Thymus (tissue), 11 donors: ENCODE measurements at regions not wholly inside any gene's neighbourhood (a gene's known extent, or its start where the extent isn't known, plus 50 kb on each side); places are given as distances from the start of the nearest gene placed in this dataset.
"Not testable (repeated sequence)": the region's sequence is repeated elsewhere in the genome, so short reads cannot be mapped to it uniquely, and the experiment has no call there.

ENCODE experiments used
- DNase-seq, 9 donors: peaks; one replicate each; pipeline ENCODE4 v3.0.0-alpha.2; 2013; ENCODE audit warnings: low spot score in 9 of 9, low read depth in 6 of 9, missing footprints in 1 of 9
- H3K27ac ChIP-seq, 2 donors: one replicate each; pipeline ENCODE4 v1.5.1; 2013; ENCODE audit warnings: control low read depth in 1 of 2, low read depth in 1 of 2, low read length in 1 of 2, mild to moderate bottlenecking in 1 of 2, moderate library complexity in 1 of 2
- H3K27me3 ChIP-seq, 2 donors: one replicate each; pipeline ENCODE4 v1.5.1; 2013; ENCODE audit warnings: low read length in 1 of 2; ENCODE audit not compliant: control insufficient read depth in 2 of 2, insufficient read depth in 1 of 2
- H3K36me3 ChIP-seq, 2 donors: one replicate each; pipeline ENCODE4 v1.5.1; 2013; ENCODE audit warnings: low read length in 1 of 2, mild to moderate bottlenecking in 1 of 2, moderate library complexity in 1 of 2; ENCODE audit not compliant: control insufficient read depth in 2 of 2, insufficient read depth in 2 of 2
- H3K4me1 ChIP-seq, 2 donors: one replicate each; pipeline ENCODE4 v1.5.1; 2013; ENCODE audit warnings: low read length in 2 of 2; ENCODE audit not compliant: control insufficient read depth in 2 of 2, insufficient read depth in 2 of 2
- H3K4me3 ChIP-seq, 2 donors: one replicate each; pipeline ENCODE4 v1.5.1; 2013; ENCODE audit warnings: low read length in 2 of 2, control low read depth in 1 of 2, mild to moderate bottlenecking in 1 of 2
- H3K9me3 ChIP-seq, 2 donors: one replicate each; pipeline ENCODE4 v1.5.1; 2013; ENCODE audit warnings: low read length in 1 of 2, mild to moderate bottlenecking in 1 of 2; ENCODE audit not compliant: control insufficient read depth in 2 of 2, insufficient read depth in 1 of 2
- WGBS: extraction: QIAGEN DNeasy Blood & Tissue Kit; methylation state at CpG from one replicate; pipeline ENCODE4 v1.1.7; 2013; 5-methylcytosine and 5-hydroxymethylcytosine counted together
- donor health status: healthy.

- H3K27me3 ChIP-seq: no peaks in the 10 kb centered on the region
- no peaks in the 10 kb centered on the region for H3K4me1 ChIP-seq
- H3K9me3 ChIP-seq: peaks cover 0 to 2% of the 10 kb centered on the region in 2 donors
- DNase-seq: no peak
- H3K4me3 ChIP-seq: no peak overlapping the region
- H3K36me3 ChIP-seq: no peaks in the 10 kb centered on the region
- no peak overlapping the region for H3K27ac ChIP-seq
- WGBS: 99% methylated on average over 2 of the region's 2 CpGs
Measured at GRCh38 chr6:20263059-20263458, 50.8 kb upstream of the MBOAT1 start.

DNA sequence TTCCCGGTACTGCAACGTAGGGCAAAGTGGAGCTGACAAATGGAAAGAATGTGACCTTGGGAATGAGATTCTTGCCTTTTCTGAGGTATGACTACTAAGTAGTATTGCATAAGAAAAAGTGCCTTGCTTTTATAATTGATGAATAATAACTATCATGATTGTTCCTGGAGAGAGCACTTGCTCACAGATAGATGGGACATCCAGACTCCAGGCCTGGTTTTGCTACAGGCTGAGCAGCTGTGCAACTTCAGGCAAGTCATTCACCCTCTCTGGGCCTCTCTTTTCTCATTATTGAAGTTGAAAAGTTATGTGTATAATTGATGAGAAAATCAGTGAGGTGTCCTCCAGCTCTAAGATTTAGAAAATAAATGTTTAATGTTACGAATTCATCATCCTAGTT is 53.6 kb upstream of the MBOAT1 start:
- DNase-seq: no peak
- Histone ChIP-seq H3K9me3 (peaks cover 0 to 2% of the 10 kb centered on the region in 2 donors), H3K27me3 (no peaks in the 10 kb centered on the region), H3K36me3 (no peaks in the 10 kb centered on the region), H3K4me3 (no peak overlapping the region), H3K27ac (no peak overlapping the region), H3K4me1 (no peaks in the 10 kb centered on the region)
- 97% methylated on average over 3 of the region's 3 CpGs for WGBS

DNA sequence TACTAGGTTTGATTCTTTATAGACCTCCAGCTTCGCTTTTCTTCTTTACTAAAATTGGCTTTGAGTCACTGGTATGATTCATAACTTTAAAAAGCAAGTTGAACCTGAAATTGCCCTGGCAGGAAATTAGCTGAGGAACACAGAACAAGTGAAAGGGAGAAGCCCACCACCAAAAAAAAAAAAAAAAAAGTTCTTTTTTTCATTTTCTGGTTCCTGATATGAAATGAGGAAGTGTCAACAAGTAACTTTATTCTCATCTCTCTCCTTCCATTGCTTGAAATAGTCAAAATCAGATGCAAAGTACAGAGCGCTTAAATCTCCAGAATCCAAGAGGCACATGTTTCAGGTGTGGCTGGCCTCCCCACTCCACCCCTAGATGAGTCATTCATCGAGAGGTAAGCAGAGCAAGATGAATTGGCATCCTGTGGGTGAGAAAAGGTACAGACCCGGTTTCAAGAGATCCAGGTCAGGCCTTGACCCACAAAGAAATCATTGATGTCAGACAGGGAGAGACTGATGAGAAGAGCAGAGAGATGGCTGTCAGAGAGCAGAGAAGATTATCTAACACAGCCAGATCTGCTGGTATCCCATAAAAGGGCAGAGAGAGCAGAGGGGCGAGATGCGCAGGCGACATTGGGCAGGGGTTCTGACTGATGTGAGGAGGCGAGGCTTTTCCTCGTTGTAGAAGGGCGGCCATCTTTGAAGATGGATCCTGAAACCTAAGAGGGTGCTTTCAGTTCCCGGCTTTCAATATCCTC is 54.8 kb upstream of the MBOAT1 start:
- DNase-seq: no peak
- Histone ChIP-seq H3K4me1 (no peaks in the 10 kb centered on the region), H3K4me3 (no peak overlapping the region), H3K27me3 (no peaks in the 10 kb centered on the region), H3K9me3 (peaks cover 0 to 2% of the 10 kb centered on the region in 2 donors), H3K36me3 (no peaks in the 10 kb centered on the region), H3K27ac (no peak overlapping the region)
- 83% methylated on average over 11 of the region's 11 CpGs for WGBS

DNA sequence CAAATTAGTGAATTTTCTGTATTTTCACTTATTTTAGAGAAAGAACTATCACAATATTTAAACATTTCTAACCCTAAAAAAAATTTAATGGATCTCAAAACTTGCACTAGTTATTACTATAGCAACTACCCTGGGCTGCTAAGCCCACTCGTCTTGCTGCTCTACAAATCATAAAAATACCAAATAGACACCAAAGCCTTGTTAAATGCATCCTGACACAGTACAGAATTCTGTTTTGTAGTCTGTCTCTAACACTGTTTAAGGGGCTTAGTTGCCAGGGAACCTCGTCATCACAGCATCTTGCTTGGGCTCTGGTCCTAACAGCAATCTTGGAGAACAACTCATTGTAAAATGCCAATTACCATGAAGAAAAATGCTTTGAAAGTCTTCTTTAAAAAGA is 56.9 kb upstream of the MBOAT1 start:
- Histone ChIP-seq H3K9me3 (no peaks in the 10 kb centered on the region), H3K27ac (no peak overlapping the region), H3K36me3 (no peaks in the 10 kb centered on the region), H3K4me3 (no peak overlapping the region), H3K27me3 (no peaks in the 10 kb centered on the region), H3K4me1 (no peaks in the 10 kb centered on the region)
- no peak for DNase-seq
- WGBS: 95% methylated on average over 2 of the region's 2 CpGs

- Histone ChIP-seq H3K36me3 (no peaks in the 10 kb centered on the region), H3K4me3 (no peak overlapping the region), H3K27ac (no peak overlapping the region), H3K4me1 (no peaks in the 10 kb centered on the region), H3K27me3 (no peaks in the 10 kb centered on the region), H3K9me3 (no peaks in the 10 kb centered on the region)
- DNase-seq: no peak
- WGBS: 92% methylated on average over 3 of the region's 3 CpGs
Measured at GRCh38 chr6:20271818-20272217, 59.5 kb upstream of the MBOAT1 start.

DNA sequence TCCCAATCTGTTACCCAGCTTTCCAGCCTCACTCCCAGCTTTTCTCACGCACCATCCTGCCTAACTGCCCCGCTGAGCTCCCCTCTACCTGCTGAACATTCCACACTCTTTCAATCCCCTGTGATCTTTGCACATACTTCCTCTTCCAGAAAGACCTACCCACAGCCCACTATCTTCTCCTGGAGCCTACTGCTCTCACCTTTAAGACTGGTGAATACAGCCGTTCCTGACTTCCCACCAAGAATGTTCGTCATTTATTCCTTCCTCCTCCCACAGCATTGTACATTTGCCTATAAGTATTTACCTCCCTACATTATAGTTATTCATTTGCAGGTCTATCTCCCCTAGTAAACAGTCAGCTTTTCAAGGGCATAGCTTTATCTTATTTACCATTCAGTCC is 61.9 kb upstream of the MBOAT1 start:
- Histone ChIP-seq H3K9me3 (no peaks in the 10 kb centered on the region), H3K4me3 (no peak overlapping the region), H3K36me3 (no peaks in the 10 kb centered on the region), H3K4me1 (no peaks in the 10 kb centered on the region), H3K27ac (no peak overlapping the region), H3K27me3 (no peaks in the 10 kb centered on the region)
- WGBS: 98% methylated on average over 4 of the region's 4 CpGs
- DNase-seq: no peak

DNA sequence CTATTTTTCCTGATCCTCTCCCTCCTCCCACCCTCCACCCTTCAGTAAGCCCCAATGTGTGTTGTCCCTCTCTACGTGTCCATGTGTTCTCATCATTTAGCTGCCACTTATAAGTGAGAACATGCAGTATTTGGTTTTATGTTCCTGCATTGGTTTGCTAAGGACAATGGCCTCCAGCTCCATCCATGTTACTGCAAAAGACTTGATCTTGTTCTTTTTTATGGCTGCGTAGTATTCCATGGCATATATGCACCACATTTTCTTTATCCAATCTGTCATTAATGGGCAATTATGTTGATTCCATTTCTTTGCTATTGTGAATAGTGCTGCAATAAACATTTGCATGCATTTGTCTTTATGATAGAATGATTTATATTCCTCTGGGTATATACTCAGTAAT is 63.6 kb upstream of the MBOAT1 start:
- WGBS: 100% methylated on average over 2 of the region's 2 CpGs
- not testable (repeated sequence) for H3K4me1 ChIP-seq, H3K27ac ChIP-seq, DNase-seq, H3K27me3 ChIP-seq, H3K4me3 ChIP-seq, H3K9me3 ChIP-seq, H3K36me3 ChIP-seq

GRCh38 chr6:20277724-20278123 is 65.5 kb upstream of the MBOAT1 start:
- not testable (repeated sequence) for H3K4me3 ChIP-seq, H3K36me3 ChIP-seq, H3K4me1 ChIP-seq, H3K27ac ChIP-seq, DNase-seq, H3K9me3 ChIP-seq, H3K27me3 ChIP-seq
- WGBS: 90% methylated on average over 6 of the region's 6 CpGs

GRCh38 chr6:20279051-20279450 is 66.8 kb upstream of the MBOAT1 start:
- no peaks in the 10 kb centered on the region for H3K27me3 ChIP-seq
- H3K4me1 ChIP-seq: no peaks in the 10 kb centered on the region
- H3K4me3 ChIP-seq: no peak overlapping the region
- DNase-seq: no peak
- no peaks in the 10 kb centered on the region for H3K9me3 ChIP-seq
- no peaks in the 10 kb centered on the region for H3K36me3 ChIP-seq
- no peak overlapping the region for H3K27ac ChIP-seq
- 52% methylated on average over 4 of the region's 4 CpGs for WGBS
